Activated naive CD4-positive, alpha-beta T cell treated with anti-CD3 and anti-CD28 coated beads, Interleukin-2, amount 50 U/mL, for 24 hours (primary cell): ENCODE measurements at regions not wholly inside any gene's neighbourhood (a gene's known extent, or its start where the extent isn't known, plus 50 kb on each side); places are given as distances from the start of the nearest gene placed in this dataset.

ENCODE experiments used
- H3K27ac Mint-ChIP-seq: one replicate; pipeline ENCODE4 v1.8.0; 2021; ENCODE audit warnings: mild to moderate bottlenecking, mixed read lengths
- H3K27me3 Mint-ChIP-seq: one replicate; pipeline ENCODE4 v1.8.0; 2021; ENCODE audit warnings: mixed read lengths
- H3K36me3 Mint-ChIP-seq: one replicate; pipeline ENCODE4 v1.8.0; 2021; ENCODE audit warnings: mixed read lengths
- H3K4me1 Mint-ChIP-seq: one replicate; pipeline ENCODE4 v1.8.0; 2021; ENCODE audit warnings: mixed read lengths
- H3K4me3 Mint-ChIP-seq: one replicate; pipeline ENCODE4 v1.8.0; 2021; ENCODE audit warnings: mild to moderate bottlenecking, mixed read lengths
- H3K9me3 Mint-ChIP-seq: one replicate; pipeline ENCODE4 v1.8.0; 2021; ENCODE audit warnings: mixed read lengths

GRCh38 chr13:70623239-70623638 lies 515.0 kb upstream of the KLHL1 start:
- Mint-ChIP-seq H3K4me3 (no peak overlapping the region), H3K27me3 (no peaks in the 10 kb centered on the region)

DNA sequence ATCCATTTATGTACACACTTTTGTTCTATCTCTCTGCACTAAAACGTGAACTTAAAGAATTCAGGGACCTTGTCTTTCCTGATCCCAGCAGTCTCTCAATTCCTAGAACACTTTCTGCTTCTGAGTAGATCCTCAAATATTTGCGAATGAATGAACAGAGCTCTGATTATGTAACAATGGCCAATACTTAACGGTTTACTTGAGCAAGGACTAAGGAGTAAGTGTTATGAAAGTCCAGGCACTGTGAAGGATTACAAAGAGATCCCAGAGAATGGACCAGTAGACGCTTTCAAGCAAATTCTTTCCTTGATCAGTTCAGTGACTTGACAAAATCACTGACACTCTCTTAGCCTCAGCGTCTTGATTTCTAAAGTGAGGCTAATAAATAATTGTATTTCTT lies 514.5 kb upstream of the KLHL1 start:
- Mint-ChIP-seq H3K4me1 (no peaks in the 10 kb centered on the region), H3K36me3 (no peaks in the 10 kb centered on the region), H3K27ac (no peak overlapping the region), H3K27me3 (no peaks in the 10 kb centered on the region), H3K9me3 (no peaks in the 10 kb centered on the region), H3K4me3 (no peak overlapping the region)

More at GRCh38 chr13:70623239-70623638, 515.0 kb upstream of the KLHL1 start:
- no peaks in the 10 kb centered on the region for H3K9me3 Mint-ChIP-seq
- H3K36me3 Mint-ChIP-seq, result no peaks in the 10 kb centered on the region
- H3K4me1 Mint-ChIP-seq, result no peaks in the 10 kb centered on the region
- H3K27ac Mint-ChIP-seq, result no peak overlapping the region

- Mint-ChIP-seq H3K27me3 (no peaks in the 10 kb centered on the region), H3K36me3 (no peaks in the 10 kb centered on the region), H3K4me3 (no peak overlapping the region), H3K4me1 (no peaks in the 10 kb centered on the region), H3K27ac (no peak overlapping the region), H3K9me3 (no peaks in the 10 kb centered on the region)
Measured at GRCh38 chr13:70619936-70620335, 511.7 kb upstream of the KLHL1 start.

DNA sequence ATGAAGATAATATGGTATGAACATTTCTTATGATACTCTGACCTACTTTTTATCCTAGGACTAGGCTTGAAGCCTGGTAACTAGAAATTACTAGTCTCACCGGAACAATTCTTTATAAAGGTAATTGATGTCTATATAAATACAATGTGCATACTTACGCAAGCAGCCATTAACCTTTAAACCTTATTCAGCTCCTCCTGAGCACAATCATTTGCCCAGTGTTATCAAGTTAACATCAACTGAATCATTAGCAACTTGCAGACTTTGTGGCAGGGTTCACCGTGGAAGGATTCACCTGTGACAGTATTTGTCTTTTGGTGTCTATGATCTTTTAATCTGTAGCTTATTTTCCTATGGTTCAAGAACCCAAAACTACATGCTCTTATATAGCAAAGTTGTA lies 508.6 kb upstream of the KLHL1 start:
- no peak overlapping the region for H3K27ac Mint-ChIP-seq
- H3K9me3 Mint-ChIP-seq, result no peaks in the 10 kb centered on the region
- no peak overlapping the region for H3K4me3 Mint-ChIP-seq
- no peaks in the 10 kb centered on the region for H3K4me1 Mint-ChIP-seq
- no peaks in the 10 kb centered on the region for H3K27me3 Mint-ChIP-seq
- no peaks in the 10 kb centered on the region for H3K36me3 Mint-ChIP-seq

GRCh38 chr13:70613295-70613694 lies 505.0 kb upstream of the KLHL1 start:
- Mint-ChIP-seq H3K36me3 (no peaks in the 10 kb centered on the region), H3K27ac (no peak overlapping the region), H3K4me3 (no peak overlapping the region), H3K4me1 (no peaks in the 10 kb centered on the region), H3K9me3 (no peaks in the 10 kb centered on the region), H3K27me3 (no peaks in the 10 kb centered on the region)

DNA sequence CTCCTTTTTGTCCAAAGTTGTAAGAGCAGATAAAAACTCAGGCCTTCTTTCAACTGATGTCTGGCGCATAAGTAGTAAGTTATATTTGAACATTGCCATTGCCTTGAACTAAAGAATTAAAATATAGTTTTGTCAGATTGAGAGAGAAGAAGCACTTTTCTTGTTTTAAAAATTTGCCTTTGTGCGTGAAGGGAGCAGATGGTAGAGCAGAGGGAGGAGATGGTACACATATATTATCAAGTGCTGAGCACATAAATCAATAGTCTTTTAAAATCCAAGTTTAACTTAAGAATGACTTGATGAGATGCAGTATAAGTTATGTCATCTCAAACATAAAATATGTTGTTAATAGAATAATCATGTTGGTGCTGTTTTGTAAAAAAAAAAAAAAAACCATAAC lies 504.6 kb upstream of the KLHL1 start:
- Mint-ChIP-seq H3K4me3 (no peak overlapping the region), H3K4me1 (no peaks in the 10 kb centered on the region), H3K9me3 (no peaks in the 10 kb centered on the region), H3K27ac (no peak overlapping the region), H3K36me3 (no peaks in the 10 kb centered on the region), H3K27me3 (no peaks in the 10 kb centered on the region)

DNA sequence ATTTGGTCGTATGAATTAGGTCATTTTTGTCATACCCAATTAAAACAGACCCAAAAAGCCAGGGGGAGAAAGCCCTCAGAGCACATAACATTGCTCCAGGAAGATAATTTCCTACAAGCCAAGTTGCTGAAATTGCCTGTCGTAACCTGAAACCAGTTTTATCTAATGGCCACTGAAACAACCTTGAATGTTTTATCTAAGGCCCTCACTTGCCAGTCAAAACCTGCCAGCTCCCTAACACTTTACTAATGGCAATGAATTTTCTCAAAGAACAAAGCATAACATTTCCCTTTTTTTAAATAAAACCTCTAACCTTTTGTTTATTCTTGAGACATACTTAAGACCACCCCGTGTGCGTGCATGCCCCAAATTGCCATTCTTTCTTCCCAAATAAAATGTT lies 496.2 kb upstream of the KLHL1 start:
- H3K36me3 Mint-ChIP-seq, result no peaks in the 10 kb centered on the region
- H3K4me1 Mint-ChIP-seq, result no peaks in the 10 kb centered on the region
- no peaks in the 10 kb centered on the region for H3K27me3 Mint-ChIP-seq
- H3K4me3 Mint-ChIP-seq, result no peak overlapping the region
- H3K27ac Mint-ChIP-seq, result no peak overlapping the region
- peaks cover 13% of the 10 kb centered on the region for H3K9me3 Mint-ChIP-seq

GRCh38 chr13:70593716-70594115 lies 485.5 kb upstream of the KLHL1 start:
- Mint-ChIP-seq H3K36me3 (no peaks in the 10 kb centered on the region), H3K4me3 (no peak overlapping the region), H3K4me1 (no peaks in the 10 kb centered on the region), H3K27ac (no peak overlapping the region), H3K9me3 (no peaks in the 10 kb centered on the region), H3K27me3 (no peaks in the 10 kb centered on the region)

DNA sequence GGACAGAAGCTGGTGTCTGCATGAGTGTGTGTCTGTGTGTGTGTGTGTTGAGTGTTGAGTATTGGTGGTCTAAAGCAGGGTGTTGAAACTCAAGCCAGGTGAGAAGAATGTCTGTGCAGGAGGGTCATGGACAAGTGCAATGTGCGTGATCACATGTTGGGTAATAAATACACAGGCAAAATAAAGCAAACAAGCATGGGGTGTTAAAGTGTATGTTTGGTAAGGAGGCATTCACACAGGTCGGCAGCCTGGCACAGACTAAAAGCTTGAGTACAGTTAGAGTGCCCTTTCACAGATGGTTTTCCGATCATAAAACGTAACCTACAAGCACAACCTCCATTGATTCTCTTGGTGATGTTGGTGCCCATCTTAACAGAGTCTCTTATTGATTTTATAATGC lies 476.9 kb upstream of the KLHL1 start:
- no peak overlapping the region for H3K27ac Mint-ChIP-seq
- peaks cover 6% of the 10 kb centered on the region for H3K9me3 Mint-ChIP-seq
- no peak overlapping the region for H3K4me3 Mint-ChIP-seq
- no peaks in the 10 kb centered on the region for H3K4me1 Mint-ChIP-seq
- no peaks in the 10 kb centered on the region for H3K27me3 Mint-ChIP-seq
- no peaks in the 10 kb centered on the region for H3K36me3 Mint-ChIP-seq

DNA sequence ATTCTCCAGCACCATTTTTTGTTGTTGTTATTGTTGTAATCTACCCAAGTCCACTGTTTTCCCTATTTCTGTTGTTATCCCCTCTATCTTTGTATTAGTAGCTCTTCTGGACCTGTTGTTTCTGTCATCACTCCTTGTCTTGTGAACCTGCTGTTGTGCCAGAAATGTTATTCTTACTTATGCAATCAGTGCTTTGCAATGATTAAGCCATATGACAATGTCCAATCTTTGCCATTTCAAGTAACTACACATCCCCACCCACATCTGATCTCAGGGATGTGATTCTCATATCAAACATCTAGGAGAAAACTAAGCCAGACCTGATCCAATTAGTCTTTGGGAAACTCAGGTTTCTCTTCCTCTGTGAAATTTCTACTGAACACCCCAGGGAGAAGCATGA lies 472.6 kb upstream of the KLHL1 start:
- no peaks in the 10 kb centered on the region for H3K27me3 Mint-ChIP-seq
- no peaks in the 10 kb centered on the region for H3K4me1 Mint-ChIP-seq
- no peak overlapping the region for H3K4me3 Mint-ChIP-seq
- no peak overlapping the region for H3K27ac Mint-ChIP-seq
- H3K36me3 Mint-ChIP-seq, result no peaks in the 10 kb centered on the region
- no peaks in the 10 kb centered on the region for H3K9me3 Mint-ChIP-seq

DNA sequence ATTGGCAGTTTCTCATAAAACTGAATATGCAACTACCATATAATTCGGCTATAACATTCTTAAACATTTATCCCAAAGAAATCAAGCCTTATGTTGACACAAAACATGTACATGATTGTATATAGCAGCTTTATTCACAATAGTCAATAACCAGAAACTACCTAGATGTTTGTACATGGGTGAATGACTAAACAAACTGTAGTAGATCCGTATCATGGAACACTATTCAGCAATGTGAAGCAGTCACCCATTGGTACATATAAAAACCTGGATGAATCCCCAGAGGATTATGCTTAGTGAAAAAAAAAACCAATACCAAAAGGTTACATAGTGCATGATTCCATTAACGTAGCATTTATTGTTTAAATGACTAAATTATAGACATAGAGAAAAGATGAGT lies 471.7 kb upstream of the KLHL1 start:
- H3K9me3 Mint-ChIP-seq, result no peaks in the 10 kb centered on the region

GRCh38 chr13:70571221-70571620 lies 463.0 kb upstream of the KLHL1 start:
- Mint-ChIP-seq H3K9me3 (no peaks in the 10 kb centered on the region), H3K36me3 (no peaks in the 10 kb centered on the region), H3K27me3 (no peaks in the 10 kb centered on the region), H3K4me1 (no peaks in the 10 kb centered on the region), H3K27ac (no peak overlapping the region), H3K4me3 (no peak overlapping the region)

More for the DNA sequence above, 471.7 kb upstream of the KLHL1 start:
- Mint-ChIP-seq H3K36me3 (no peaks in the 10 kb centered on the region), H3K27me3 (no peaks in the 10 kb centered on the region), H3K27ac (no peak overlapping the region), H3K4me1 (no peaks in the 10 kb centered on the region), H3K4me3 (no peak overlapping the region)

DNA sequence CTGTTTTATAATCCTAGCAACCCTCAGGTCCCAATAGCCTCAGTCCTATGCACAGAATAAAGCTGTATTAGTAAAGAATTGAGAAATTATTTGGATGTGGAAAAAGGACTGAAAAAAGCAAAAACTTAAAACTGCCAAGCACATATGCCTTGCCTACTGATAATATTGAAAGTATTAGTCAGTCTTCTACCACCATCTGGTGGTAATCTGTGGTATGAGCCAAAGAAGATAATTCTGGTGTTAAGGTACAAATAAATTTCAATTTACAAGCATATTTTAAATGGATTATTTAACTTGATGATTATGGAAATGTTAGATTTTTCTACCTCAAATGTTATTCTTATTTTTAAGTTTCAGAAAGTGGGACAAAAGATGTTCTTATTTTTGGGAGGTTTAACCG lies 460.3 kb upstream of the KLHL1 start:
- H3K36me3 Mint-ChIP-seq, result no peaks in the 10 kb centered on the region
- H3K4me3 Mint-ChIP-seq, result no peak overlapping the region
- no peaks in the 10 kb centered on the region for H3K27me3 Mint-ChIP-seq
- H3K27ac Mint-ChIP-seq, result no peak overlapping the region
- H3K4me1 Mint-ChIP-seq, result no peaks in the 10 kb centered on the region
- no peaks in the 10 kb centered on the region for H3K9me3 Mint-ChIP-seq

DNA sequence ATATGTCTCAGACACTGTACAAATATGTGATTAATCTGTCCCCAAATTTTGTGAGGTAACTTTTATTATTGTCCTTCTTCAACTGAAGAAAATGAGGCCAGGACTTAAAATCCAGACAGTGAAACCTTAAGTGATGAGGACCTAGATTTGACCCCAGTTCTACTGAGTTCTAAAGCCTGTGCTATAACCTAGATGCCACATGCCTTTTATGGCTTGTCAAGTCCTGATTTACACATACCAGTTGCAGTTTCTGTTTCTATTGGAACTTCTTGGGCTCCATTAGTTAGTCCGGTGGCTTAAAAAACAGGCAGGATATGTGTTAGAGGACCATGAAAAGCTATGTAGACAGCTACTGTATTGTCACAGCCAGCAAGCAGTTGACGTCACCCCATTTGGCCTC lies 436.5 kb upstream of the KLHL1 start:
- Mint-ChIP-seq H3K27me3 (no peaks in the 10 kb centered on the region), H3K27ac (no peak overlapping the region), H3K4me1 (no peaks in the 10 kb centered on the region), H3K4me3 (no peak overlapping the region), H3K36me3 (no peaks in the 10 kb centered on the region), H3K9me3 (no peaks in the 10 kb centered on the region)

GRCh38 chr13:70541451-70541850 lies 433.2 kb upstream of the KLHL1 start:
- no peaks in the 10 kb centered on the region for H3K27me3 Mint-ChIP-seq
- peaks cover 4% of the 10 kb centered on the region for H3K9me3 Mint-ChIP-seq
- H3K4me3 Mint-ChIP-seq, result no peak overlapping the region
- no peaks in the 10 kb centered on the region for H3K36me3 Mint-ChIP-seq
- no peaks in the 10 kb centered on the region for H3K4me1 Mint-ChIP-seq
- no peak overlapping the region for H3K27ac Mint-ChIP-seq

- Mint-ChIP-seq H3K4me3 (no peak overlapping the region), H3K27ac (no peak overlapping the region), H3K9me3 (peaks cover 11% of the 10 kb centered on the region), H3K4me1 (no peaks in the 10 kb centered on the region), H3K36me3 (no peaks in the 10 kb centered on the region), H3K27me3 (no peaks in the 10 kb centered on the region)
Measured at GRCh38 chr13:70534466-70534865, 426.2 kb upstream of the KLHL1 start.

- H3K4me3 Mint-ChIP-seq, result no peak overlapping the region
- no peaks in the 10 kb centered on the region for H3K27me3 Mint-ChIP-seq
- peaks cover 7% of the 10 kb centered on the region for H3K9me3 Mint-ChIP-seq
- H3K36me3 Mint-ChIP-seq, result no peaks in the 10 kb centered on the region
- no peaks in the 10 kb centered on the region for H3K4me1 Mint-ChIP-seq
- H3K27ac Mint-ChIP-seq, result no peak overlapping the region
Measured at GRCh38 chr13:70529652-70530051, 421.4 kb upstream of the KLHL1 start.
